AML-193 (cell line): ENCODE measurements at regions not wholly inside any gene's neighbourhood (a gene's known extent, or its start where the extent isn't known, plus 50 kb on each side); places are given as distances from the start of the nearest gene placed in this dataset.
"Not testable (repeated sequence)": the region's sequence is repeated elsewhere in the genome, so short reads cannot be mapped to it uniquely, and the experiment has no call there.

Experiments
- DNase-seq, 2 experiments: peaks; one replicate each; lab custom pipeline; 2025; lab: John Stamatoyannopoulos, UW

GRCh38 chr7:126001349-126001748 lies 1071.7 kb upstream of the POT1 start:
- no peak for DNase-seq

GRCh38 chr7:125984795-125985194 lies 1055.2 kb upstream of the POT1 start:
- DNase-seq, result no peak

GRCh38 chr7:125971656-125972055 lies 1042.0 kb upstream of the POT1 start:
- DNase-seq, result no peak

GRCh38 chr7:125966278-125967048 lies 1036.8 kb upstream of the POT1 start:
- no peak for DNase-seq

- no peak for DNase-seq
Observed at GRCh38 chr7:125934955-125935354, 1005.3 kb upstream of the POT1 start.

GRCh38 chr7:125934539-125934938 lies 1004.9 kb upstream of the POT1 start:
- DNase-seq, result no peak

GRCh38 chr7:125930848-125931247 lies 1001.2 kb upstream of the POT1 start:
- DNase-seq, result no peak

GRCh38 chr7:125927556-125927955 lies 997.9 kb upstream of the POT1 start:
- no peak for DNase-seq

- no peak for DNase-seq
Observed at GRCh38 chr7:125926621-125927020, 997.0 kb upstream of the POT1 start.

- no peak for DNase-seq
Observed at GRCh38 chr7:125924037-125924436, 994.4 kb upstream of the POT1 start.

GRCh38 chr7:125915381-125915948 lies 985.8 kb upstream of the POT1 start:
- not testable (repeated sequence) for DNase-seq

GRCh38 chr7:125908711-125909110 lies 979.1 kb upstream of the POT1 start:
- no peak for DNase-seq

GRCh38 chr7:125899577-125899976 lies 970.0 kb upstream of the POT1 start:
- DNase-seq, result no peak

- DNase-seq, result no peak
Observed at GRCh38 chr7:125892434-125892833, 962.8 kb upstream of the POT1 start.

GRCh38 chr7:125878988-125879387 lies 949.4 kb upstream of the POT1 start:
- no peak for DNase-seq

- DNase-seq, result no peak
Observed at GRCh38 chr7:125878235-125878956, 948.8 kb upstream of the POT1 start.

GRCh38 chr7:125877246-125877645 lies 947.6 kb upstream of the POT1 start:
- no peak for DNase-seq

- DNase-seq, result no peak
Observed at GRCh38 chr7:125876431-125876830, 946.8 kb upstream of the POT1 start.

- no peak for DNase-seq
Observed at GRCh38 chr7:125871431-125871830, 941.8 kb upstream of the POT1 start.

GRCh38 chr7:125857606-125858005 lies 928.0 kb upstream of the POT1 start:
- no peak for DNase-seq

GRCh38 chr7:125848157-125848556 lies 918.5 kb upstream of the POT1 start:
- DNase-seq, result no peak

- DNase-seq, result no peak
Observed at GRCh38 chr7:125847692-125848091, 918.1 kb upstream of the POT1 start.

GRCh38 chr7:125847055-125847454 lies 917.4 kb upstream of the POT1 start:
- no peak for DNase-seq
